DMS153 treated with DMSO at 0.1 percent for 48 hours (cell line): ENCODE measurements at regions not wholly inside any gene's neighbourhood (a gene's known extent, or its start where the extent isn't known, plus 50 kb on each side); places are given as distances from the start of the nearest gene placed in this dataset.
"Not testable (repeated sequence)": the region's sequence is repeated elsewhere in the genome, so short reads cannot be mapped to it uniquely, and the experiment has no call there.

Experiments
- DNase-seq: peaks from one replicate; lab custom pipeline; 2025; ENCODE audit not compliant: unreplicated experiment; lab: John Stamatoyannopoulos, UW

DNA sequence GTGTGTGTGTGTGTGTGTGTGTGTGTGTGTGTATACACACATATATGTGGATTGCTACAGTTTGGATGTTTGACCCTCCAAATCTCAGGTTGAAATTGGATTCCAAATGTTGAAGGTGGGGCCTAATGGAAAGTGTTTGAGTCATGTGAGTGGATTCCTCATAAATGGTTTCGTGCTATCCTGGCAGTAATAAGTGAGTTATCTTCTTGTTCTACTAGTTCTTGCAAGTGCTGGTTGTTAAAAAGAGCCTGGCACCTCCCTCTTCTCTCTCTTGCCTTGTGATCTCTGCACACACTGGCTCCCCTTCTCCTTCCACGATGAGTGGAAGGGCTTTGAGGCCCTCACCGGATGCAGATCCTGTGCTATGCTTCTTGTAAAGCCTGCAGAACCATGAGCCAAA is 344.1 kb downstream of the SH2D1A start:
- no peak for DNase-seq

DNA sequence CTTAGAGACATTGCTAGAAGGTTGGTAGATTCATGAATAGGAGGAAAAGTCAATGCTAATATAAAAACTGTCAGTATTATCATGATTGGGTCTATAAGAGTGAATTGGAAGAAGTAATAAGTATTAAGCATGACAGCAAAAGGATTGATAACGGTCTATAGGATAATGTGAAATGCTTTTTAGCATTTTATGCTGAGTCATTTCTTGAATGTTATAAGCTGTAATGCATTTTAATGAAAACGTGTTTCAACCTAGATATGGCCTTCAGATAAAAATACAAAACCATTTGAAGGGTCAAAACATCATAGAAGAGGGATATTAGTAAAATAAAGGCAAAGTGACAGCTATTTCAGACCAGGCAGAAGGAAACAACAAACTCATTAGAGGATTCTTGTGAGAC is 353.5 kb downstream of the SH2D1A start:
- DNase-seq, result no peak

DNA sequence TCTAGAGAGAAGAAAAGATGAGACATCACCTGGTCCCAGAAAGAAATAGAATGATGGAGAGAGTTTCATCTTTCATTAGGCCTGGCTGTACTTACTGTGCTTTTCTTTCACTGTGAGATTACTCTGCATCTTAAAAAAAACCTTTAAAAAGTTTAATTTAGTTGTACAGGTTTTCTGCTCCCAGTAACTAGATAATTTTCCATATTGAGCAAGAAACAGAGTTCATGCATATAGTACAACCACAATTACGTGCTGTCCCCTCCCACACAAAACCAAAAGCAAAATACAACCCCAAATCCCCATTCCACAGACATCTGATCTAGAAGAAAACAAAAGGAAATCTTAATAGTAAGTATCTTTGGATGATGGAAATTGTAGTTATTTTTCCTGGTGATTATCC is 371.2 kb downstream of the SH2D1A start:
- DNase-seq, result no peak

GRCh38 chrX:124719060-124719459 is 372.7 kb downstream of the SH2D1A start:
- no peak for DNase-seq

DNA sequence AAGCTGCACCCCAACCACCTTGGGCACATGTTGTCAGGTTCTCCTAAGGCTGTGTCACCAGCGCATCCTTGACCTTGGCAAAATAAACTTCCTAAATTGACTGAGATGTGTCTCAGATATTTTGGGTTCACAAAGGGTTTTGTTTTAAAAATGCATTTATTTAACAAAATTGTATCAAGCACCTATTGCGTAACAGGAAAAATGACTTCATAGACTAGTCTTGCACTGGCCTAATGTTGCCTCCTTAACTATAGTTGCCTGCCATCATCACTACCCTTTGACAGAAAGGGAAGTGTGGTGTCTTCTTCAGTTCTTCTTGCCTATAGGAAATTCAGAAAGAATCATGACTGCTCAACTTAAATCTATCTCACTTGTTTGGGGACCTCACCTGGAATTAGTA is 374.2 kb downstream of the SH2D1A start:
- DNase-seq, result no peak

GRCh38 chrX:124725502-124725901 is 379.1 kb downstream of the SH2D1A start:
- no peak for DNase-seq

DNA sequence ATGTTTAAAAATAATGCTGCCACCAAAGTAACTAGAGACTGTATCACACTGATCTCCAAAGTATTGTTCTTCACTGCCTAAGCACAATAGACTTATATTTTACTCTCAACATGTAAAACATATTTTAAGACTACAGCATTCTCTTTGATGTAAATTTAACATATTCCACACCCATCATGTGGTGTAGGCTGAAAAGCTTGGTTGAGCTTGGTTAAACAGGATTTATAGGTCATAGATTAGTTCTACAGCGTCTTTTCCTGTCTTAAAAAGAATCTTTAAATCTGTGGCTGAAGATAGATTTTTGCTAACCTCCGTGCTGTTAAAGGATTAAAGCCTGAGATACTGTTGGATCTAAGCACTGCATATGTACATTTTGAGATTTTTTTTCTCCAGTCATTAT is 379.9 kb downstream of the SH2D1A start:
- DNase-seq, result no peak

DNA sequence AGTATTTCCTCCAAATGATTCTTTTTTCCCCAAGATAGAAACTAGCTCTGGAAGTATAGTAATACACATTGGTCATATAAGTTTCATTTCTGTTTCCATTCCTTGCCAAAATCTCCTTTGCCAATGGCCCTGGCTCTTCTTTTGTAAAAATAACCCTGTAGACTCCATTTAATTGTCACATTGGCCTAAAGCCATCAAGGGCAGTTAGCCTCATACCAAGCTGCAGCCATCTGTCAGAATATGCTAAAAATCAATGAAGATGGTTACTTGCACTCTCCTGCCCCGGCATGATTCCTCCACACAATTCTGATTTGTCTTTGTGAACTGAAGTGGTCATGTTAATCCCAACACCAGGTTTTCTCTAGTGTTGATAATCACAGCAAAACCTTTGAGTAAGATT is 380.5 kb downstream of the SH2D1A start:
- no peak for DNase-seq

GRCh38 chrX:124736553-124737270 is 390.3 kb downstream of the SH2D1A start:
- no peak for DNase-seq

- DNase-seq, result no peak
Observed at GRCh38 chrX:124737771-124738170, 391.4 kb downstream of the SH2D1A start.

GRCh38 chrX:124747295-124747694 is 400.9 kb downstream of the SH2D1A start:
- DNase-seq, result no peak

DNA sequence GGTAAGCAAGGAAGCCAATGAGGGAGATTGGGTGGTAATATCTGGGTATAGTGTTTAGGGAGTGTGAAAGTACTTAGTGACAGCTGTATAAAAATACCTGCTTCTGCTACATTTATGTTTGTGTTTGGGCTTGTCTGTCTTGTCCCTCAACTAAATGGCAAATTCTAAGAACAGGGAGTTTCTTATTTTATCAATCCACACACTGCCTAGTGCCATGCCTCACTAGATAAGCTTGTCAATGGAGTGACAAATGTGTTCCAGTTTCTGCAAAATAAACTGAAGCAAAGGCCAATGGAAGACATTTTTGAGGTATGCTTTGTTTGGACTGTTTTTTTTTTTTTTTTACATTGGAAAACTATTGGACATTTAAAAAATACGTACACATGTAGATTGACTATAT is 418.0 kb downstream of the SH2D1A start:
- DNase-seq, result no peak

- DNase-seq, result no peak
Observed at GRCh38 chrX:124769166-124769565, 422.8 kb downstream of the SH2D1A start.

- no peak for DNase-seq
Observed at GRCh38 chrX:124771292-124771691, 424.9 kb downstream of the SH2D1A start.

DNA sequence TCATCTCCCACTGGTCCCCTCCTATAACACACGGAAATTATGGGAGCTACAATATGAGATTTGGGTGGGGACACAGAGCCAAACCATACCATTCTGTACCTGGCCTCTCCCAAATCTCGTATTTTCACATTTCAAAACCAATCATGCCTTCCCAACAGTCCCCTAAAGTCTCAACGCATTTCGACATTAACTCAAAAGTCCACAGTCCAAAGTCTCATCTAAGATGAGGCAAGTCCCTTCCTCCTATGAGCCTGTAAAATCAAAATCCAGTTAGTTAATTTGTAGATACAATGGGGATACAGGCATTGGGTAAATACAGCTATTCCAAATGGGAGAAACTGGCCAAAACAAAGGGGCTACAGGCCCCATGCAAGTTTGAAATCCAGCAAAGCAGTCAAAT is 441.9 kb downstream of the SH2D1A start:
- DNase-seq, result not testable (repeated sequence)

GRCh38 chrX:124789874-124790273 is 443.5 kb downstream of the SH2D1A start:
- DNase-seq, result not testable (repeated sequence)

DNA sequence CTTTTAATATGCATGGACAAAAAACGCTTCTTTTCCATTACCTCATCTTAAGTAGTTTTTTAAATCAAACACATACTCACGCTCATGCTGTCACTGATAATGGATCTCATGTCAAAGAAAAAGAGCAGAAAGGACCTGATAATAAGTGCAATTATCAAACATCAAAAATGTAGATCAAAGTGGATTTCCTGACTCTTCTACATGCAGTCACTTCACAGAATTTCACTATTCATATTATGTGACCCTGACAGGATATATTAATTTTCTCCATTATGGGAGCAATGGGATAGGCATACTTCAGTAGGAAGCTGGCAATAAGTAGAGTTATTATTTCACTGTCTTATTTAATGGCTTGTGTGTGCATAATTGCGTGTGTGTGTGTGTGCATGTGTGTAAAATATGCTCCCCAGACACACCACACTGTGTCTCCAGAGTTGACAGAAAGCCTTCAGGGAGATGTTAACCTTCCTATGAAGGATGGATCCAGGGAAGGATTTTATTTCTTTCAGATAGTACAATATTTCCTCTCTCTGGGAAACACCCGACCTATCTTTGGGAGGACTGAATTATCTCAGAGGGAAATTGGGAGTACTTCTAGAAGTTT is 445.2 kb downstream of the SH2D1A start:
- DNase-seq, result no peak

GRCh38 chrX:124796989-124797388 is 450.6 kb downstream of the SH2D1A start:
- DNase-seq, result no peak

DNA sequence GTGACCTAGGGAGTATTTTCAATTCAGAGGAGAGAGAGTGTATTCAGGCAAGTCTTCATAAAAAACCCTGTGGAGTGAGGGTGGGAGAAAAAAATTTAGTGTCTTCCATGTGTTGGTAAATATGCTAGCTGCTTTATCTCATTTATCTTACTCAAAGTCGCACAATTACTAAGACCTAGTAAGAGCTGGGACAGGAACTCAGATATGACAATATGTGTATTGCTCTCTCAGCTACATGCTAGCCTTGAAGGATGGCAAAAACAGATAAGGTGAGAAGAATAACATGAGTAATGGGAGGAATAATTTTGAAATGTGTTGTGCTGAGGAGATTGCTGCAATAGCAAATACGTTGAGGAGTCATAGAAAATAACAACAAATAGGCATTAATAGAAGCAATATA is 458.6 kb downstream of the SH2D1A start:
- DNase-seq, result no peak

DNA sequence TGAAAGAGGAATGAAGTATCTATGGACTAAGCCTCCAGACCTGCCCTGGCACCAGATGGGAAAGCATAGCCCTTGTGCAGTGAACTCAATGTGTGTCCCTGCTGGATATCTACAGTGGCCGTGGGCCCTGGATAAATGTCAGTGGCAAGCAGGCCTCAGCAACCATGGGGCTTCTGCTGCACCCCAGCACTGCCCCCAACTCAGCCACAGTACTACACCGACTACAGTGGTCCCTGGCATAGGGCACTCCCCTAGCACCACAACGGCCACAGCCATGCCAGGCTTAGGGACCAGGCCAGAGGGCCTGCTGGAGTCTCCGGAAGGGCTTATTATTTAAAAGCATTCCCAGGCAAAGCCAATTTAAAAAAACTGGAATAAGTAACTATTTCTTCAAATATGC is 459.1 kb downstream of the SH2D1A start:
- DNase-seq, result no peak

- no peak for DNase-seq
Observed at GRCh38 chrX:124814106-124814505, 467.7 kb downstream of the SH2D1A start.

GRCh38 chrX:124818033-124818432 is 471.7 kb downstream of the SH2D1A start:
- DNase-seq, result no peak

- no peak for DNase-seq
Observed at GRCh38 chrX:124818764-124819163, 472.4 kb downstream of the SH2D1A start.
